HAP-1 (cell line): ENCODE measurements at regions not wholly inside any gene's neighbourhood (a gene's known extent, or its start where the extent isn't known, plus 50 kb on each side); places are given as distances from the start of the nearest gene placed in this dataset.

Experiments used
- DNase-seq, 2 experiments: peaks; one replicate each; pipeline ENCODE4 v3.0.0-alpha.2; 2016 to 2020; ENCODE audit warnings: low spot score in 2 of 2
- H3K27me3 ChIP-seq: fragments of 250-450 bp; sonication (Bioruptor Pico); 2 replicates; pipeline ENCODE4 v1.5.1; 2020; ENCODE audit warnings: low read depth, mild to moderate bottlenecking, moderate library complexity
- H3K36me3 ChIP-seq: fragments of 250-450 bp; sonication (Bioruptor Pico); replicated peaks from 2 replicates; pipeline ENCODE4 v1.5.1; 2020; ENCODE audit warnings: mild to moderate bottlenecking
- H3K4me1 ChIP-seq: fragments of 250-450 bp; sonication (Bioruptor Pico); 2 replicates; pipeline ENCODE4 v1.5.1; 2020; ENCODE audit warnings: mild to moderate bottlenecking
- H3K4me3 ChIP-seq: fragments of 250-450 bp; sonication (Bioruptor Pico); 2 replicates; pipeline ENCODE4 v1.5.1; 2020; ENCODE audit warnings: mild to moderate bottlenecking, moderate library complexity
- H3K9me3 ChIP-seq: fragments of 250-450 bp; sonication (Bioruptor Pico); 2 replicates; pipeline ENCODE4 v1.5.1; 2020; ENCODE audit warnings: mild to moderate bottlenecking, moderate library complexity
- in situ Hi-C: fragments of 300-500 bp; cut with MboI; formaldehyde crosslinking; loops from 3 replicates; pipeline ENCODE4 v1.14.3; 2020; ENCODE audit warnings: low sequenced_read_pairs, inconsistent platforms, mixed read lengths

- Histone ChIP-seq H3K27me3 (peaks cover 8% of the 10 kb centered on the region; the same call in 1 of the 2 replicates), H3K4me3 (no peak overlapping the region), H3K4me1 (no peaks in the 10 kb centered on the region), H3K36me3 (no peaks in the 10 kb centered on the region), H3K9me3 (no peaks in the 10 kb centered on the region)
- DNase-seq = no peak
- in situ Hi-C loops = no loop called here
Measured at GRCh38 chr5:14090755-14091154, 52.4 kb upstream of the TRIO start.

GRCh38 chr5:14090290-14090689 is 52.9 kb upstream of the TRIO start:
- DNase-seq = no peak
- Histone ChIP-seq H3K36me3 (no peaks in the 10 kb centered on the region), H3K4me3 (no peak overlapping the region), H3K4me1 (no peaks in the 10 kb centered on the region), H3K9me3 (no peaks in the 10 kb centered on the region), H3K27me3 (peaks cover 7% of the 10 kb centered on the region; the same call in 1 of the 2 replicates)
- in situ Hi-C loops = no loop called here

GRCh38 chr5:14089198-14089597 is 53.9 kb upstream of the TRIO start:
- Histone ChIP-seq H3K9me3 (no peaks in the 10 kb centered on the region), H3K4me1 (no peaks in the 10 kb centered on the region), H3K4me3 (no peak overlapping the region), H3K27me3 (peaks cover 6% of the 10 kb centered on the region; the same call in 1 of the 2 replicates), H3K36me3 (no peaks in the 10 kb centered on the region)
- DNase-seq = no peak
- in situ Hi-C loops = no loop called here

GRCh38 chr5:14086261-14086660 is 56.9 kb upstream of the TRIO start:
- Histone ChIP-seq H3K27me3 (peaks cover 4% of the 10 kb centered on the region; the same call in 1 of the 2 replicates), H3K36me3 (no peaks in the 10 kb centered on the region), H3K4me1 (no peaks in the 10 kb centered on the region), H3K9me3 (no peaks in the 10 kb centered on the region), H3K4me3 (no peak overlapping the region)
- in situ Hi-C loops = no loop called here
- no peak for DNase-seq

DNA sequence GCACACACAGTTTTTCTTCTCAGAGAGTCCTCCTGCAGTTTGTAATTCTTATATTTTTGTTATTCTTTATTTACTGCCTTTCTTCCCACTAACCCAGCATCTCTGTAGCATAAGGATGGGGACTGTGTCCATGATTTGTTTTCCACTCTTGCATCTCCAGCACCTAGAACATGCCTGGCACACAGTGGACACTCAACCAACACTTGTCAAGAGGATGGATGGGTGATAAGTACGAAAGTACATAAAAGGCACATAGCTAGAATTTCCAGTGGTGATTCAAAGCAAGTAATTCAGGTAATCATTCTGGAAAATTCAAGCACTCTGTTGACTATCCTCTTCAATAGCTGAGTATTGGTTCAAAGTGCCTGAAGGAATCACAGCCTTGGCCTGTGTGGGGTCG is 60.2 kb upstream of the TRIO start:
- no peaks in the 10 kb centered on the region for H3K9me3 ChIP-seq
- H3K4me1 ChIP-seq = no peaks in the 10 kb centered on the region
- in situ Hi-C loops = no loop called here
- no peak for DNase-seq
- H3K36me3 ChIP-seq = no peaks in the 10 kb centered on the region
- peaks cover 4% of the 10 kb centered on the region; the same call in 1 of the 2 replicates for H3K27me3 ChIP-seq
- no peak overlapping the region for H3K4me3 ChIP-seq

DNA sequence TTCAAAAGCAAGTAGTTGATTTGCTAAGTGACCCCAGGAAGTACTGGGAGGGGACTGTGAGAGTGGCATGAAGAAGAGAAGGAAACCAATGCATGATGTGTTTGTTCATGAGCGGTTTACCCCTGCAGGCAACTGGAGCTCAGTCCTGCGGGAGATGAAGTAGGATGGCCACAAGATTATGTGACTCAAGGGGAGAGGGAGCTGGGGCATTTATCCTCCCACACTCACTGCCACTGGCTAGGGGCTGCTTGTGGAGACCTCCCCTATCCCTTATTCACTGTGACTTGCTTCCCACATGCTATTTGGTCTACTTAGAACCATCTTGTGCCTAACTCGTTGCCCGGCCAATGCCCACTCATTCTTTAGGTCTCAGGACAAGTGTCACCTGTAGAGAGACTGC is 60.6 kb upstream of the TRIO start:
- no peak for DNase-seq
- H3K4me3 ChIP-seq = no peak overlapping the region
- H3K27me3 ChIP-seq = peaks cover 4% of the 10 kb centered on the region; the same call in 1 of the 2 replicates
- in situ Hi-C loops = no loop called here
- no peaks in the 10 kb centered on the region for H3K36me3 ChIP-seq
- no peaks in the 10 kb centered on the region for H3K9me3 ChIP-seq
- no peaks in the 10 kb centered on the region for H3K4me1 ChIP-seq

DNA sequence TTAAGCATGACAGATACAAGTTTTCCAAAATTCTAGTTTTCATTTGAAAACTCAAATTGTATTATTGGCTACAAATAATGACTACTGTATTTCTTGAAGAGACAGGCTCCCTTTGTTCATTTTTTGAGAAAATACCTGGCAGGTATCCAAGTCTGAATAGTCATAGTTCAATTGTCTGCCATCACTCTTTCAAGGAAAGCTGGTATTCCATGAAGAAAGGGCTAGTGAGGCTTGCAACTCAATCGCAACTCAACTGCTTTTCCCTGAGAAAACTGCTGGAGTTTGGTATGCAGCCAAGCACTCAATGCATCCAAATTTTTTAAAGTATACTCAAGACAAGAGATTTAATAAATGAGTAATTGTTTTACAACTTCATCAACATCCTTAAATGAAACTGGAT is 61.4 kb upstream of the TRIO start:
- DNase-seq = no peak
- H3K27me3 ChIP-seq = peaks cover 4% of the 10 kb centered on the region; the same call in 1 of the 2 replicates
- H3K4me3 ChIP-seq = no peak overlapping the region
- in situ Hi-C loops = no loop called here
- H3K9me3 ChIP-seq = no peaks in the 10 kb centered on the region
- no peaks in the 10 kb centered on the region for H3K4me1 ChIP-seq
- H3K36me3 ChIP-seq = no peaks in the 10 kb centered on the region

GRCh38 chr5:14078716-14079115 is 64.4 kb upstream of the TRIO start:
- DNase-seq = no peak
- no peaks in the 10 kb centered on the region for H3K27me3 ChIP-seq
- in situ Hi-C loops = no loop called here

GRCh38 chr5:14077501-14077900 is 65.6 kb upstream of the TRIO start:
- H3K4me3 ChIP-seq = no peak overlapping the region
- in situ Hi-C loops = no loop called here
- no peaks in the 10 kb centered on the region for H3K9me3 ChIP-seq
- H3K36me3 ChIP-seq = no peaks in the 10 kb centered on the region
- DNase-seq = no peak
- H3K27me3 ChIP-seq = no peaks in the 10 kb centered on the region
- no peaks in the 10 kb centered on the region for H3K4me1 ChIP-seq

More at GRCh38 chr5:14078716-14079115, 64.4 kb upstream of the TRIO start:
- Histone ChIP-seq H3K9me3 (no peaks in the 10 kb centered on the region), H3K36me3 (no peaks in the 10 kb centered on the region), H3K4me1 (no peaks in the 10 kb centered on the region), H3K4me3 (no peak overlapping the region)

GRCh38 chr5:14076561-14076960 is 66.6 kb upstream of the TRIO start:
- in situ Hi-C loops = no loop called here
- H3K36me3 ChIP-seq = no peaks in the 10 kb centered on the region
- no peak overlapping the region for H3K4me3 ChIP-seq
- DNase-seq = no peak
- no peaks in the 10 kb centered on the region for H3K4me1 ChIP-seq
- no peaks in the 10 kb centered on the region for H3K27me3 ChIP-seq
- no peaks in the 10 kb centered on the region for H3K9me3 ChIP-seq

DNA sequence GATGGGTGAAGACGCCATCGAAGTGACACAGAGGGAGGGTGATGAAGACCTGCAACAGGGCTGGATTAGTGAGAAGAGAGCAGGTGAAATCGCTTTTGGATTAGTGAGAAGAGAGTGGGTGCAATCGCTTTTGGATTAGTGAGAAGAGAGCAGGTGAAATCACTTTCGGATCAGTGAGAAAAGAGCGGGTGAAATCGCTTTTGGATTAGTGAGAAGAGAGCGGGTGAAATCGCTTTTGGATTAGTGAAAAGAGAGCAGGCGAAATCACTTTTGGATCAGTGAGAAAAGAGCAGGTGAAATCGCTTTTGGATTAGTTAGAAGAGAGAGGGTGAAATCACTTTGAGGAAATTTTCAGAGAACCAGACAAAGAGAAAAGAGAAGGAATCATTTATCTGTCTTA is 67.2 kb upstream of the TRIO start:
- Histone ChIP-seq H3K27me3 (no peaks in the 10 kb centered on the region), H3K4me1 (no peaks in the 10 kb centered on the region), H3K36me3 (no peaks in the 10 kb centered on the region), H3K4me3 (no peak overlapping the region), H3K9me3 (no peaks in the 10 kb centered on the region)
- no peak for DNase-seq
- in situ Hi-C loops = no loop called here

DNA sequence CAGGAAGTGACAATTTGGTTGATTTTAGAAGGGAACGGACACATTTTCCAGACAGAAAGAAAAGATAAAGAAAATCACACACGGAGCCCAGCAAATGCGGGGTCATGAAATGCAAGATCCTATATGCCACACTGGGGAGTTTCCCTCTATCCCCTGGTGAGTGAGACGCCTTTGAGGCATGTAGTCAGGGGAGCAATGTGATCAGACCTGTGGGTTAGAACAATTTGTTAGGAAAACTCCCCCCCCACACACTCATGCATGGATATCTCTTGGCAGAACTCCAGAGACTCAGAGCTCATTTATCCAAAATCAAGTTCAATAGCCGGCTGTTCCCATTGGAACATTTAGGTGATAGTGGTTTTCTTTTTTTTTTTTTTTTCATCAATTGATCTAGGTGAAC is 71.7 kb upstream of the TRIO start:
- no peak for DNase-seq
- Histone ChIP-seq H3K4me1 (no peaks in the 10 kb centered on the region), H3K4me3 (no peak overlapping the region), H3K27me3 (no peaks in the 10 kb centered on the region), H3K9me3 (no peaks in the 10 kb centered on the region), H3K36me3 (no peaks in the 10 kb centered on the region)
- in situ Hi-C loops = no loop called here

GRCh38 chr5:14069021-14069420 is 74.1 kb upstream of the TRIO start:
- H3K4me3 ChIP-seq = no peak overlapping the region
- H3K9me3 ChIP-seq = no peaks in the 10 kb centered on the region
- 0 out of 2 replicates have a peak, but pooled peaks cover 4% of the 10 kb centered on the region for H3K27me3 ChIP-seq
- DNase-seq = no peak
- in situ Hi-C loops = no loop called here
- no peaks in the 10 kb centered on the region for H3K36me3 ChIP-seq
- no peaks in the 10 kb centered on the region for H3K4me1 ChIP-seq

GRCh38 chr5:14068136-14068535 is 75.0 kb upstream of the TRIO start:
- H3K4me1 ChIP-seq = no peaks in the 10 kb centered on the region
- H3K36me3 ChIP-seq = no peaks in the 10 kb centered on the region
- no peak for DNase-seq
- in situ Hi-C loops = no loop called here
- H3K27me3 ChIP-seq = 0 out of 2 replicates have a peak, but pooled peaks cover 4% of the 10 kb centered on the region
- no peak overlapping the region for H3K4me3 ChIP-seq
- no peaks in the 10 kb centered on the region for H3K9me3 ChIP-seq

- in situ Hi-C loops = no loop called here
Measured at GRCh38 chr5:14066326-14066725, 76.8 kb upstream of the TRIO start.

More at GRCh38 chr5:14066326-14066725, 76.8 kb upstream of the TRIO start:
- no peak for DNase-seq
- H3K9me3 ChIP-seq = no peaks in the 10 kb centered on the region
- H3K4me1 ChIP-seq = no peaks in the 10 kb centered on the region
- H3K4me3 ChIP-seq = no peak overlapping the region
- H3K27me3 ChIP-seq = 0 out of 2 replicates have a peak, but pooled peaks cover 4% of the 10 kb centered on the region
- no peaks in the 10 kb centered on the region for H3K36me3 ChIP-seq
